ENCODE measurements at regions not wholly inside any gene's neighbourhood (a gene's known extent, or its start where the extent isn't known, plus 50 kb on each side); places are given as distances from the start of the nearest gene placed in this dataset.

DNA sequence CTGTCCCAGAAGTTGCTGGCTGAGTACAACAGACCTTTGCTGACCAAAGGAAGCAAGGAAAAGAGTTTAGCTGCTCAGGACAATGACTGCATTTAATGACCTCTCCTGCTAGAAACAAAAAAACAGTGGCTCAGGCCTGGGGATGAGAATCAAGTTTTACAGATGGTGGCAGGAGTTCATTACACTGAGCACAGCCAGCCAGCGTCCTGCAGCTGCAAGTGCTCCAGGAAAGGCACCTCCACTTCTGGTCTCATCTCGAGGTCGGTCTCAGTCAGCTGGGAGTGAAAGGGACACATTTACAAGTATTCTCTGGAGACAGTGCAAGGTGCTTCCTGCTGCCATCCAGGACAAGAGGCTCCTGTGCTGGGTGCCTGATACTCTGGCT is 362.7 kb downstream of the THBS2 start:
- TF ChIP-seq, protein P1, sequence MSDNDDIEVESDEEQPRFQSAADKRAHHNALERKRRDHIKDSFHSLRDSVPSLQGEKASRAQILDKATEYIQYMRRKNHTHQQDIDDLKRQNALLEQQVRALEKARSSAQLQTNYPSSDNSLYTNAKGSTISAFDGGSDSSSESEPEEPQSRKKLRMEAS (IDR thresholded peaks at IDR 0.05) = no peak
- no peak for TF ChIP-seq TEAD4 (IDR thresholded peaks at IDR 0.05)
- no peak for TF ChIP-seq USF1 (IDR thresholded peaks at IDR 0.05)
- TF ChIP-seq ZBTB7A (IDR thresholded peaks at IDR 0.05; ENCODE audit: low read depth) = no peak
- no peak for TF ChIP-seq RAD21 (IDR thresholded peaks at IDR 0.05; ENCODE audit: low read depth)
- TF ChIP-seq NFIC (IDR thresholded peaks at IDR 0.05) = no peak
- TF ChIP-seq CREB1 (IDR thresholded peaks at IDR 0.05; ENCODE audit: low read depth) = no peak
- TF ChIP-seq CEBPB (IDR thresholded peaks at IDR 0.05) = no peak
- TF ChIP-seq EP300 (IDR thresholded peaks at IDR 0.05; ENCODE audit: borderline replicate concordance) = no peak
- no peak for TF ChIP-seq YY1 (IDR thresholded peaks at IDR 0.05; ENCODE audit: low read depth)
- TF ChIP-seq TCF12 (IDR thresholded peaks at IDR 0.05; ENCODE audit: low read depth) = no peak
- no peak for TF ChIP-seq REST (IDR thresholded peaks at IDR 0.05; ENCODE audit: low read depth)
- TF ChIP-seq TAF1 (IDR thresholded peaks at IDR 0.05; ENCODE audit: low read depth) = no peak
